Aorta (tissue), 5 donors: ENCODE measurements at regions not wholly inside any gene's neighbourhood (a gene's known extent, or its start where the extent isn't known, plus 50 kb on each side); places are given as distances from the start of the nearest gene placed in this dataset.

Experiments used
- ATAC-seq: fragments of 200-7000 bp; cut with Tn5 transposase; one replicate; pipeline ENCODE4 v1.9.1; 2022; ENCODE audit warnings: moderate library complexity; ENCODE audit not compliant: low FRiP score
- DNase-seq, 2 donors: peaks; one replicate each; pipeline ENCODE4 v3.0.0-alpha.2; 2020
- H3K27ac ChIP-seq, 2 donors: one replicate each; pipeline ENCODE4 v1.5.1; 2013; ENCODE audit warnings: low read length in 2 of 2, mild to moderate bottlenecking in 2 of 2, moderate library complexity in 2 of 2, control low read depth in 1 of 2, inconsistent platforms in 1 of 2, low read depth in 1 of 2
- H3K27me3 ChIP-seq, 2 donors: one replicate each; pipeline ENCODE4 v1.6.1; 2013; ENCODE audit warnings: control low read depth in 1 of 2, low read length in 1 of 2, mild to moderate bottlenecking in 1 of 2, moderate library complexity in 1 of 2; ENCODE audit not compliant: insufficient read depth in 2 of 2, control insufficient read depth in 1 of 2
- H3K36me3 ChIP-seq, 2 donors: one replicate each; pipeline ENCODE4 v1.6.1; 2013; ENCODE audit warnings: control low read depth in 1 of 2, low read length in 1 of 2, mild to moderate bottlenecking in 1 of 2; ENCODE audit not compliant: insufficient read depth in 2 of 2, control insufficient read depth in 1 of 2
- H3K4me1 ChIP-seq, 2 donors: one replicate each; pipeline ENCODE4 v1.6.1; 2013; ENCODE audit warnings: low read length in 2 of 2, control low read depth in 1 of 2, mild to moderate bottlenecking in 1 of 2, moderate library complexity in 1 of 2; ENCODE audit not compliant: insufficient read depth in 2 of 2, control insufficient read depth in 1 of 2
- H3K4me3 ChIP-seq, 2 donors: one replicate each; pipeline ENCODE4 v1.5.1; 2013; ENCODE audit warnings: low read length in 2 of 2, control low read depth in 1 of 2, mild to moderate bottlenecking in 1 of 2
- H3K9me3 ChIP-seq: one replicate; pipeline ENCODE4 v1.6.1; 2013; ENCODE audit warnings: mild to moderate bottlenecking, low read length; ENCODE audit not compliant: control insufficient read depth
- WGBS, 2 donors: extraction: QIAGEN DNeasy Blood & Tissue Kit; methylation state at CpG; one replicate each; pipeline ENCODE4 v1.1.7; 2013; 5-methylcytosine and 5-hydroxymethylcytosine counted together
- intact Hi-C, 2 donors: fragments of 100-400 bp; cut with DNase I; formaldehyde crosslinking; loops; one replicate each; pipeline versions ENCODE4 v1.14.2 to v1.15.0; 2022
- donor health status: healthy with polysubstance abuse.
- donor health status: Bipolar disorder and iron deficiency.
- donor health status: DM: no; HTN: no; CAD: no.
- donor health status: DM: no; HTN: no; CAD: no.
- donor health status: DM: yes; HTN: yes; CAD: no.

DNA sequence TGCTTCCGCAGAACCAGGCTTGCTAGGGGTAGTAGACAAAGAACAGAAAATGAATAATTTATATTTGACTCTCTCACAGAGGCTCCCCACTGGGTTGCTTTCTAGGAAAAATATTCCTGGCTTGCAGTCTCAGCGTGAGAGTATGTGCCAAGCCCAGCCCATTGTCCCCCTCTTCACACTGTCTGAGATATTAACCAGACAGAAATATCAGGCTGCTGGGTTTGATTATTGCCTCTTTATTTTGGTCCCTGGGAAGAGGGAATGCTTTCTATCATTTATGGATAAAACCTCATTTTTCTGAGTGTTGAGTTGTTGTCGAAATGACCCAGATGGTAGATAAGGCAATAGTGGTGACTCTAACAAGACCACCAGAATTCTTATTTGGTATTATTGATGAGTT lies 367.9 kb downstream of the METTL15 start:
- DNase-seq (no peak), ATAC-seq (no peak)
- no peak overlapping the region for H3K27ac ChIP-seq
- no peaks in the 10 kb centered on the region for H3K4me1 ChIP-seq
- WGBS, 2 donors = 18% methylated on average over 3 of the region's 3 CpGs
- H3K27me3 ChIP-seq = no peaks in the 10 kb centered on the region
- no peak overlapping the region for H3K4me3 ChIP-seq
- no peaks in the 10 kb centered on the region for H3K9me3 ChIP-seq
- intact Hi-C loops = no loop called here
- H3K36me3 ChIP-seq = no peaks in the 10 kb centered on the region

GRCh38 chr11:28472904-28473303 lies 364.7 kb downstream of the METTL15 start:
- Histone ChIP-seq H3K4me1 (no peaks in the 10 kb centered on the region), H3K27me3 (no peaks in the 10 kb centered on the region), H3K9me3 (no peaks in the 10 kb centered on the region), H3K36me3 (no peaks in the 10 kb centered on the region), H3K27ac (no peak overlapping the region), H3K4me3 (no peak overlapping the region)
- DNase-seq (no peak), ATAC-seq (no peak)
- intact Hi-C loops = no loop called here

DNA sequence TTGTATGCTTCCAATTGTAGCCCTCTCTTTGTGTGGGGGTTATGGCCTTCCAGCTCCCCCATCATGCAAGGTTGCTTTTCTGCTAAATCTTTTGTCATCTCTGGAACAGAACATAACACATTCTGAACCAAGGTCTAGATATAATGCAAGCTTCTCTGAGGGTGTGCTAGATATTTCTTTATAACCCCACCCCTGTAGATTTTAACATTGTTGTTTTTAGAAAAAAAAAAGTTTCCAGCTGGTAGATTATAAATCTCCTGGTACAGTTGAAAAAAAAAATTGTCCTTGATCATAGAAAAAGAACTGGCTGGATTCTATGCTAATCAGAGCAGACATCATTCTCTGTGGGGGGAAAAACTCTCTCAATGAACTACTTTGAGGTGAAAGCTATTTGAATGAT lies 363.3 kb downstream of the METTL15 start:
- no peaks in the 10 kb centered on the region for H3K9me3 ChIP-seq
- intact Hi-C loops = no loop called here
- H3K4me3 ChIP-seq = no peak overlapping the region
- H3K27me3 ChIP-seq = no peaks in the 10 kb centered on the region
- ATAC-seq (no peak), DNase-seq (no peak)
- H3K27ac ChIP-seq = no peak overlapping the region
- no peaks in the 10 kb centered on the region for H3K36me3 ChIP-seq
- H3K4me1 ChIP-seq = no peaks in the 10 kb centered on the region

DNA sequence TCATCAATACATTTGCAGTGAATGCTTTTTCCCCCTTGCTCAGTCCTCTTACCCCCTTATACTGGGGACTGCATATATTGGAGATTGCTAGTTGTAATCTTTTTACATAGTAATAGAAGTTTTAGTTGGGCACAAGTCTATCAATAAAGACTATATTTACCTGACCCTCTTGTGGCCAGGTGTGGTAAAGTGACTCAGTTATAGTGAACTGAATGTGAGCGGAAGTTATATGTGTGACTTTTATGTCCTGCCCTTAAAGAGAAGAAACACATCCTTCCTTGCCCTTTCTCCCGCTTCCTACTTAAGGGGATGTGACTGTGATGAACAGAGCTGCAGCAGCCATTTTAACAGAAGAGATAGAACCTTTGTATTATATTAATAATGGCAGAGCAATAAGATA lies 362.0 kb downstream of the METTL15 start:
- no peak for DNase-seq
- H3K27me3 ChIP-seq = no peaks in the 10 kb centered on the region
- WGBS, 2 donors = 96 to 98% methylated on average over 2 of the region's 2 CpGs
- H3K4me3 ChIP-seq = no peak overlapping the region
- no peaks in the 10 kb centered on the region for H3K36me3 ChIP-seq
- H3K27ac ChIP-seq = no peak overlapping the region
- no peak for ATAC-seq
- no peaks in the 10 kb centered on the region for H3K4me1 ChIP-seq
- no peaks in the 10 kb centered on the region for H3K9me3 ChIP-seq
- intact Hi-C loops = no loop called here

- ATAC-seq (no peak), DNase-seq (no peak)
- WGBS, 2 donors = 93 to 94% methylated on average over 7 of the region's 7 CpGs
- Histone ChIP-seq H3K4me1 (no peaks in the 10 kb centered on the region), H3K27ac (no peak overlapping the region), H3K27me3 (no peaks in the 10 kb centered on the region), H3K36me3 (no peaks in the 10 kb centered on the region), H3K4me3 (no peak overlapping the region), H3K9me3 (no peaks in the 10 kb centered on the region)
- intact Hi-C loops = no loop called here
Measured at GRCh38 chr11:28466506-28466905, 358.3 kb downstream of the METTL15 start.

- H3K4me1 ChIP-seq = no peaks in the 10 kb centered on the region
- no peak overlapping the region for H3K4me3 ChIP-seq
- H3K9me3 ChIP-seq = no peaks in the 10 kb centered on the region
- ATAC-seq (no peak), DNase-seq (no peak)
- intact Hi-C loops = no loop called here
- no peak overlapping the region for H3K27ac ChIP-seq
- WGBS, 2 donors = 31 to 58% methylated on average over 1 of the region's 1 CpG
- no peaks in the 10 kb centered on the region for H3K36me3 ChIP-seq
- H3K27me3 ChIP-seq = no peaks in the 10 kb centered on the region
Measured at GRCh38 chr11:28464252-28464867, 356.2 kb downstream of the METTL15 start.

DNA sequence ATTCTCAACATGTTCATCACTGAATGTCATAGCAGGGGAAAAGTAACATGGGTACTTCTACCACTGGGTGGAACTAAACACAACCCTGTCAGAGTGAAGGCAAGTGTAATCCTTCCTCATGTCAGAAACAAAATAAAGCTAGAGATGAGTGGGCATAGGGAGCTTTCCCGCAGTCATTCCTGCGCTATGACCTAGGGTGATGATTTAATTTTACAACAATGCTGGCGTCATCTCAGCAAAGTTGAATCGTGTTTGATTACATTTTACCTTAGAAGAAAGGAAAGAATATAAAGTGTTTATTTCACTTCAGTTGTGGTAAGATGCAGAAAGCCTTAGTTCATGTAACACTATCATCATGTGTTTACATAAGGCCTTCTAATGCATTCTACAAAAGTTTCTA lies 355.6 kb downstream of the METTL15 start:
- Histone ChIP-seq H3K27me3 (no peaks in the 10 kb centered on the region), H3K9me3 (no peaks in the 10 kb centered on the region), H3K27ac (no peak overlapping the region), H3K36me3 (no peaks in the 10 kb centered on the region), H3K4me1 (no peaks in the 10 kb centered on the region), H3K4me3 (no peak overlapping the region)
- WGBS, 2 donors = 78 to 86% methylated on average over 4 of the region's 4 CpGs
- ATAC-seq (no peak), DNase-seq (no peak)
- intact Hi-C loops = no loop called here

DNA sequence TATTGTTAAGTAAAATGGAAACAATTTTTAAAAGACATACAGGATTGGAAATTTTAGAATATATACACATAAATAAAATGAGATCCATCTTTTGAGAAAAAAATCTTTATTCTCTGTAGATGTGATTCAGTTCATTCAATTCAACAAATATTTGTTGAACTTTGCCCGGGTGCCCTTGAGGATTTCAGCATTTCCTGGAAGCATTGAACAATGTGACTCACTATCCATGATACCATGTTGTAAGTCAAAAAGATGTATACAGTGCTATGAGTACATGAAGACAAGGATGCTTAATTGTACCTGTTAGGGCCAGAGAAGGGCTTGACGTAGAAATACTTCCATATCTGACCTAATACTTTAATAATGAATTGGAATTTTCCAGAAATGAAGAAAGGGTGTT lies 353.7 kb downstream of the METTL15 start:
- Histone ChIP-seq H3K4me3 (no peak overlapping the region), H3K27me3 (no peaks in the 10 kb centered on the region), H3K9me3 (no peaks in the 10 kb centered on the region), H3K4me1 (no peaks in the 10 kb centered on the region), H3K36me3 (no peaks in the 10 kb centered on the region), H3K27ac (no peak overlapping the region)
- WGBS, 2 donors = 93 to 95% methylated on average over 2 of the region's 2 CpGs
- intact Hi-C loops = no loop called here
- no peak for DNase-seq
- no peak for ATAC-seq

DNA sequence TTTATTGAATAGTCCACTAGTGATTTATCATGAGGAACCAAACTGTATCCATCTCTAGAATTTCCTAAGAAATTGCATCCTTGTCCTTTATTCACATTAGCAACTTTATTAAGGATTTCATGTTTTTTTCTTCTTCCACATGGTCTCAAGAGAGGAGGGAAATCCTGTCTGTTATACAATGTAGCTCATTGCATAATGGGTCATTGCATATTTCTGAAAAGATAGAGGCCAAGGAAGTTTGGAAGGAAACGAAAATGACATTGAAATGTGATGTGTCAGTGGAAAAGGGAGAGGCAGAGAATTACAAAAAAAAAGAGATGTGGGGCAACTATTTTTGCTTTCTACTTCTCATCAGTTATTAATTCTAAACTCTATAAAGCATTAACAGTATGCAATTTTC lies 353.1 kb downstream of the METTL15 start:
- no peak for DNase-seq
- WGBS, 2 donors = 40 to 56% methylated on average over 1 of the region's 1 CpG
- no peaks in the 10 kb centered on the region for H3K4me1 ChIP-seq
- no peaks in the 10 kb centered on the region for H3K9me3 ChIP-seq
- H3K27me3 ChIP-seq = no peaks in the 10 kb centered on the region
- no peak for ATAC-seq
- no peaks in the 10 kb centered on the region for H3K36me3 ChIP-seq
- H3K4me3 ChIP-seq = no peak overlapping the region
- intact Hi-C loops = no loop called here
- H3K27ac ChIP-seq = no peak overlapping the region
